SU-DHL-6 (cell line): ENCODE measurements at regions not wholly inside any gene's neighbourhood (a gene's known extent, or its start where the extent isn't known, plus 50 kb on each side); places are given as distances from the start of the nearest gene placed in this dataset.

ENCODE experiments used
- EZH2phosphoT487 ChIP-seq: fragments of 200-600 bp; sonication (generic), shearing (Covaris generic); conservative IDR thresholded peaks from 2 replicates; pipeline ENCODE4 v1.6.1; 2018; ENCODE audit warnings: mild to moderate bottlenecking, antibody characterized with exemption, low read length, moderate library complexity, mixed read lengths
- TF ChIP-seq, protein P1 (sequence below): fragments of 200-600 bp; sonication (generic); IDR thresholded peaks from one replicate; pipeline ENCODE4 v1.5.1; 2017; ENCODE audit warnings: antibody characterized with exemption, mild to moderate bottlenecking, low read length, moderate library complexity; ENCODE audit not compliant: insufficient read depth, poor library complexity, severe bottlenecking

DNA sequence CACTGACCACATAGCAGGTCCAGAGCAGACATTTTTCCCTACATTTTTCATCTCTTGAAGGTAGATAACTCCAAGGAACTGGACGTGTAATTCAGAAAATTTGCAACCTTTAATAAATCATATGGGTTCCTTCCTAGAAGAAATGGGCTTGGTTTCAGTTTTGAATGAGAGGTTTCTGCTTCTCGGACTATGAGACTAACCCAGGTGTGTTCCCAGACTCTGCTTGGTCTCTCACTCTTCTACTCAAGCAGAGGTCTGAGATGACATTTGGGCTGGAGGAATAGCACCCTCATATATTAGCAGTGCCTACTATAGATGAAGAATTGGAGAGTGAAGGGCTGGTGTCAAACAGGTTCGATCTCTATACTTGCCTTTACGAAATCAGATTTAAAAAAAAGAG lies 231.2 kb downstream of the DOK5 start:
- TF ChIP-seq, protein P1, sequence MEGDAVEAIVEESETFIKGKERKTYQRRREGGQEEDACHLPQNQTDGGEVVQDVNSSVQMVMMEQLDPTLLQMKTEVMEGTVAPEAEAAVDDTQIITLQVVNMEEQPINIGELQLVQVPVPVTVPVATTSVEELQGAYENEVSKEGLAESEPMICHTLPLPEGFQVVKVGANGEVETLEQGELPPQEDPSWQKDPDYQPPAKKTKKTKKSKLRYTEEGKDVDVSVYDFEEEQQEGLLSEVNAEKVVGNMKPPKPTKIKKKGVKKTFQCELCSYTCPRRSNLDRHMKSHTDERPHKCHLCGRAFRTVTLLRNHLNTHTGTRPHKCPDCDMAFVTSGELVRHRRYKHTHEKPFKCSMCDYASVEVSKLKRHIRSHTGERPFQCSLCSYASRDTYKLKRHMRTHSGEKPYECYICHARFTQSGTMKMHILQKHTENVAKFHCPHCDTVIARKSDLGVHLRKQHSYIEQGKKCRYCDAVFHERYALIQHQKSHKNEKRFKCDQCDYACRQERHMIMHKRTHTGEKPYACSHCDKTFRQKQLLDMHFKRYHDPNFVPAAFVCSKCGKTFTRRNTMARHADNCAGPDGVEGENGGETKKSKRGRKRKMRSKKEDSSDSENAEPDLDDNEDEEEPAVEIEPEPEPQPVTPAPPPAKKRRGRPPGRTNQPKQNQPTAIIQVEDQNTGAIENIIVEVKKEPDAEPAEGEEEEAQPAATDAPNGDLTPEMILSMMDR, result no peak
- no peak for TF ChIP-seq EZH2phosphoT487
